Psoas muscle (tissue), 7 donors: ENCODE measurements at regions not wholly inside any gene's neighbourhood (a gene's known extent, or its start where the extent isn't known, plus 50 kb on each side); places are given as distances from the start of the nearest gene placed in this dataset.
"Not testable (repeated sequence)": the region's sequence is repeated elsewhere in the genome, so short reads cannot be mapped to it uniquely, and the experiment has no call there.

Experiments used
- ATAC-seq, 4 donors: fragments of 200-7000 bp; cut with Tn5 transposase; one replicate each; pipeline ENCODE4 v1.9.1; 2020; ENCODE audit warnings: moderate library complexity in 3 of 4, mild to moderate bottlenecking in 2 of 4
- DNase-seq, 2 donors: peaks; one replicate each; pipeline ENCODE4 v3.0.0-alpha.2; 2020
- H3K27ac ChIP-seq: fragments of 200-600 bp; one replicate; pipeline ENCODE4 v1.8.0; 2022
- H3K27me3 ChIP-seq, 3 donors: fragments of 200-600 bp in 1 of 3; one replicate each; pipeline versions ENCODE4 v1.6.1 to v1.8.0; 2013 to 2022; ENCODE audit warnings: low read length in 2 of 3, mild to moderate bottlenecking in 2 of 3, moderate library complexity in 1 of 3; ENCODE audit not compliant: insufficient read depth in 3 of 3
- H3K36me3 ChIP-seq, 2 donors: fragments of 200-600 bp in 1 of 2; one replicate each; pipeline versions ENCODE4 v1.6.1 to v1.8.0; 2013 to 2022; ENCODE audit warnings: low read depth in 1 of 2, mild to moderate bottlenecking in 1 of 2, moderate library complexity in 1 of 2; ENCODE audit not compliant: insufficient read depth in 1 of 2
- H3K4me1 ChIP-seq: fragments of 200-600 bp; one replicate; pipeline ENCODE4 v1.8.0; 2022
- H3K4me3 ChIP-seq: fragments of 200-600 bp; one replicate; pipeline ENCODE4 v1.8.0; 2022; ENCODE audit warnings: mild to moderate bottlenecking
- H3K9me3 ChIP-seq: fragments of 200-600 bp; one replicate; pipeline ENCODE4 v1.8.0; 2022
- WGBS, 3 donors: extraction: QIAGEN DNeasy Blood & Tissue Kit; methylation state at CpG; one replicate each; pipeline versions ENCODE4 v1.1.6 to v1.1.7; 2013; 5-methylcytosine and 5-hydroxymethylcytosine counted together
- intact Hi-C, 2 donors: fragments of 100-400 bp; cut with DNase I; formaldehyde crosslinking; loops; one replicate each; pipeline versions ENCODE4 v1.11.0 to v1.14.2; 2022
- TF ChIP-seq, protein P1 (sequence below): fragments of 200-600 bp; IDR thresholded peaks from one replicate; pipeline ENCODE4 v1.8.0; 2022; ENCODE audit warnings: antibody characterized with exemption
- donor health status: healthy with polysubstance abuse.
- donor health status: DM: no; HTN: no; CAD: no; lungs with moderate emphysema.
- donor health status: Bipolar disorder and iron deficiency.
- donor health status: healthy.
- donor health status: DM: yes; HTN: yes; CAD: no.
- donor health status: DM: no; HTN: no; CAD: no.
- donor health status: DM: yes; HTN: yes; CAD: no.

DNA sequence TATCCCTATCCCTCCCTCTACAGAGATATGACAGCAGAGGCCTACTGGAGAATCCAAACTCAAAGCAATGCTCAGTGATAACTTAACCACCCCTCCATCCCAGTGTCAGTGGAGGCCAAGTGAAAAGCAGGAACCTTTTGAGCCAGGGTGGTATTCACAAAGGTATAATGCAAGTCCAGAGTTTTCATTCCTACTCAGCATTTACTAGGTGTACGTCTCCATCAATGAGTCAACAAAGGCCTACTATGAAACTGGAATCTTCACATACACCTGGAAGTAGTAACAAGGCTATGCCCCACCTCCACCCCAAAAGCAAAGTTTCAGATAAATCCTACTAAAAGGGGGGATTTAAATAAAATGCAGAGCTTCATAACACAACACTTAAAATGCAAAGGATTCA, 4761.7 kb upstream of the OR11H1 start:
- H3K36me3 ChIP-seq, DNase-seq, H3K27ac ChIP-seq, intact Hi-C loops, H3K27me3 ChIP-seq, H3K4me3 ChIP-seq, H3K4me1 ChIP-seq, H3K9me3 ChIP-seq: not testable (repeated sequence)
- ATAC-seq, result peak in 1 of 4 donors; percentile 23
- WGBS, 3 donors, result 63 to 81% (median 79%) methylated on average over 1 of the region's 1 CpG

DNA sequence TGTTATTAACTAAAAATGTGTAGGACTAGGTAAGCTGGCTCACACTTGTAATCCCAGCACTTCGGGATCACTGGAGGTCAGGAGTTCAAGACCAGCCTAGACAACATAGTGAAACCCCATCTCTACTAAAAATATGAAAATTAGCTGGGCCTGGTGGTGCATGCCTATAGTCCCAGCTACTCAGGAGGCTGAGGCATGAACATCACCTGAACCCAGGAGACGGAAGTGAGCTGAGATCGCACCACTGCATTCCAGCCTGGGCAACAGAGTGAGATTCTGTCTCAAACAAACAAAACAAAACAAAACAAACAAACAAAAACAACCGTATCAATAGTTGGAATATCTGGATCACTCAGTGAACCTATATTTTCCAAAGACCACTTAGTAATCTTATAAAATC, 4759.1 kb upstream of the OR11H1 start:
- WGBS, 3 donors, result 73 to 77% (median 73%) methylated on average over 4 of the region's 4 CpGs
- DNase-seq, H3K27me3 ChIP-seq, H3K27ac ChIP-seq, H3K36me3 ChIP-seq, H3K4me1 ChIP-seq, H3K4me3 ChIP-seq, intact Hi-C loops, ATAC-seq, H3K9me3 ChIP-seq: not testable (repeated sequence)

DNA sequence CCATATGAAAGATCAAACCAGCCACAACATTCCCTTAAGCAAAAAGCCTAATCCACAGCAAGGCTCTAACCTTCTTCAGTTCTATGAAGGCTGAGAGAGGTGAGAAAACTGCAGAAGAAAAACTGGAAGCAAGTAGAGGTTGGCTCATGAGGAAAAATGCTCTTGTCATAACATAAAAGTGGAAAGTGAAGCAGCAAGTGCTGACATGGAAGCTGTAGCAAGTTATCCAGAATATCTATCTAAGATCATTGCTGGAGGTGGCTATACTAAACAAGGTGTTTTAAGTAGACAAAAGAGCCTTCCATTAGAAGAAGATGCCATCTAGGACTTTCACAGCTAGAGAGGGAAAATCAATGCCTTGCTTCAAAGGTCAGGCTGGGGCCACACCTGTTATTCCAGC, 4756.2 kb upstream of the OR11H1 start:
- H3K9me3 ChIP-seq, H3K4me1 ChIP-seq, DNase-seq, H3K36me3 ChIP-seq, H3K27me3 ChIP-seq, H3K4me3 ChIP-seq, intact Hi-C loops, H3K27ac ChIP-seq: not testable (repeated sequence)
- ATAC-seq, result peak in 3 of 4 donors; percentile 3 to 9 (median 5)

DNA sequence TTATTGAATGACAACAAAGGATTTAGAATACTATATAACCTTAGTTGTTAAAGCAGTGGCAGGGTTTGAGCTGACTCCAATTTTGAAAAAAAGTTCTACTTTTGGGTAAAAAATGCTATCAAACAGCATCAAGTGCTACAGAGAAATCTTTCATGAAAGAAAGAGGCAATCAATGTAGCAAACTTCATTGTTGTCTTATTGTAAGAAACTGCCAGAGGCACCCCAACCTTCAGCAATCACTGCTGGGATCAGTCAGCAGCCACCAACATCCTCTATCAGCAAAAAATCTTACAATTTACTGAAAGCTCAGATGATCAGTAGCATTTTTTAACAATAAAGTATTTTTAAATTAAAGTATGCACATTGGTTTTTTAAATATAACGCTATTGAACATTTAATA, 4754.7 kb upstream of the OR11H1 start:
- DNase-seq, H3K9me3 ChIP-seq, H3K36me3 ChIP-seq, H3K4me1 ChIP-seq, ATAC-seq, intact Hi-C loops, H3K27me3 ChIP-seq, H3K4me3 ChIP-seq, H3K27ac ChIP-seq: not testable (repeated sequence)
- 18 to 36% methylated on average over 1 of the region's 1 CpG; no CpG with 5 or more reads in 1 of the 3 donors for WGBS, 3 donors

DNA sequence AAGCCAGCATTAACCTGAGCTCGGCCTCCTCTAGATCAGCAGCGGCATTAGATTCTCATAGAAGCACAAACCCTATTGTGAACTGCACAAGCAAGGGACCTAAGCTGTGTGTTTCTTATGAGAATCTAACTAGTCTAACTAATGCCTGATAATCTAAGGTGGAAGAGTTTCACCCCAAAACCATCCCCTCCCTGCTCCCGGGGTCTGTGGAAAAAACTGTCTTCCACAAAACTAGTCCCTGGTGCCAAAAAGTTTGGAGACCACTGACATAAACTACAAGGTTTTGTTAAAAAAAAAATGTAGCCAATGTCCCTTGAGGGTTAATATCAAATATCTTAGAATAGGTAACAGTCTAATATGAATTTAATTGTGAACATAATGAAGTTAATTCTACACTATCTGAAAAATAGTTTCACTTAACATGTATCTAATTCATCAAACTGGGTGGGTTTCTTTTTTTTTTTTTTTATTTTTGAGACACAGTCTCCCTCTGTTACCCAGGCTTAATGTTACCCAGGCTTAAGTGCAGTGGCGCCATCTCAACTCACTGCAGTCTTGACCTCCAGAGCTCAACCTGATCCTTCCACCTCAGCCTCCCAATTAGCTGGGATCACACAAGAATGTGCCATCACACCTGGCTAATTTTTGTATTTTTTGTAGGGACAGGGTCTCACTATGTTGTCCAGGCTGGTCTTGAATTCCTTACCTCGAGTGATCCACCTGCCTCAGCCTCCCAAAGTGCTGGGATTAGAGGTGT, 4752.2 kb upstream of the OR11H1 start:
- ATAC-seq, H3K4me1 ChIP-seq: not testable (repeated sequence)
- WGBS, 3 donors, result 49 to 53% (median 52%) methylated on average over 5 of the region's 5 CpGs

DNA sequence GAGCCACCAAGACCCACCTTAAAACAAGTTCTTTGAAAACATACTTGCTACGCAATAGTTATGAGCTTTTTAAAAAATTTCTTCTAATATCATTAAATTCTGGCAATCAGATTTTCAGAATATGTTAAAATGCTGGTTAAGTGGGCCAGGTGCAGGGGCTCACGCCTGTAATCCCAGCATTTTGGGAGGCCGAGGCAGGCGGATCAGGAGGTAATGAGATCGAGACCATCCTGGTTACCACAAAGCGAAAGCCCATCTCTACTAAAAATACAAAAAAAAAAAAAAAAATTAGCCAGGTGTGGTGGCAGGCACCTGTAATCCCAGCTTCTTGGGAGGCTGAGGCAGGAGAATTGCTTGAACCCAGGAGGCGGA, 4751.6 kb upstream of the OR11H1 start:
- H3K4me1 ChIP-seq, H3K27ac ChIP-seq, H3K4me3 ChIP-seq, H3K36me3 ChIP-seq, DNase-seq, H3K9me3 ChIP-seq, H3K27me3 ChIP-seq, intact Hi-C loops, ATAC-seq: not testable (repeated sequence)
- 57 to 61% (median 60%) methylated on average over 7 of the region's 7 CpGs for WGBS, 3 donors

More for the DNA sequence above, 4752.2 kb upstream of the OR11H1 start:
- DNase-seq, H3K9me3 ChIP-seq, H3K36me3 ChIP-seq, H3K27me3 ChIP-seq, intact Hi-C loops, H3K27ac ChIP-seq, H3K4me3 ChIP-seq: not testable (repeated sequence)

DNA sequence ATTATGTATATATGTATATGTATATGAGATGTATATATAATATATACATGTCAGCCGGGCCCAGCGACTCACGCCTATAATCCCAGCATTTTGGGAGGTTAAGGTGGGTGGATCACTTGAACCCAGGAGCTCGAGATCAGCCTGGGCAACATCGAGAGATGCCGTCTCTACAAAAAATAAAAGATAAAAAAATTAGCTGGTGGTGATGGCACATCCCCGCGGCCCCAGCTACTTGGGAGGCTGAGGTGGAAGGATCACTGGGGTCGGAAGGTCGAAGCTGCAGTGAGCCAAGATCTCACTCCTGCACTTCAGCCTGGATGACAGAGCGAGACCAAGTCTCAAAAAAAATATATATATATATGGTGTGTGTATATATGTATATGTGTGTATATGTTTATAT, 4750.3 kb upstream of the OR11H1 start:
- 75 to 76% (median 76%) methylated on average over 11 of the region's 11 CpGs for WGBS, 3 donors
- H3K27me3 ChIP-seq, intact Hi-C loops, H3K9me3 ChIP-seq, H3K27ac ChIP-seq, H3K4me1 ChIP-seq, DNase-seq, H3K36me3 ChIP-seq, ATAC-seq, H3K4me3 ChIP-seq: not testable (repeated sequence)

DNA sequence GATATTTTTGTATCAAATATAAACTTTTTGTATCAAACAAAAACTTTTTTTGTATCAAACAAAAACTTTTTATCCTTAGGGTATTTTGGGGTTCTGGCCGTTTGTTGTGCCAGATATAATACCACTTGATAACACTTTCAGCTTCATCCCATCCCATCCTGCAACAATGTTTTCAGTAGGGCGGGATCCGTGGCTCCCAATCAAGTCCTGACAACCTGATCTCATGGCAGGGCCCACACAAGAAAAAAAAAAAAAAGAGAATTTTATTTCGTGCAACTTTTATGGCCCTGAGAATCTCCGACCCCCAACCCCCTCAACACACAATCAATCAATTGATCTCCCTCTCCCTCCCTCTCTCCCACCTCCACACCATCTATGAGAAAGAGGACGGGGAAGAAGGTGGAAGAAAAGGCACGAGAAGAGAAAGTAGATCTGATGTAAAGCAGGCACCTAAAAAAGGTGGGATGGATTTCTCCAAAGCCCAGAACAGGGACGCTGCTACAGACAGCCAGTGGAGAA, 4749.6 kb upstream of the OR11H1 start:
- no peaks in the 10 kb centered on the region for H3K4me1 ChIP-seq
- H3K36me3 ChIP-seq, result no peaks in the 10 kb centered on the region
- ATAC-seq (no peak), DNase-seq (no peak)
- H3K27ac ChIP-seq, result no peak overlapping the region
- no peak overlapping the region for H3K4me3 ChIP-seq
- intact Hi-C loops, result no loop called here
- H3K9me3 ChIP-seq, result peaks cover 4% of the 10 kb centered on the region
- WGBS, 3 donors, result 37 to 42% (median 38%) methylated on average over 8 of the region's 8 CpGs
- TF ChIP-seq, protein P1, sequence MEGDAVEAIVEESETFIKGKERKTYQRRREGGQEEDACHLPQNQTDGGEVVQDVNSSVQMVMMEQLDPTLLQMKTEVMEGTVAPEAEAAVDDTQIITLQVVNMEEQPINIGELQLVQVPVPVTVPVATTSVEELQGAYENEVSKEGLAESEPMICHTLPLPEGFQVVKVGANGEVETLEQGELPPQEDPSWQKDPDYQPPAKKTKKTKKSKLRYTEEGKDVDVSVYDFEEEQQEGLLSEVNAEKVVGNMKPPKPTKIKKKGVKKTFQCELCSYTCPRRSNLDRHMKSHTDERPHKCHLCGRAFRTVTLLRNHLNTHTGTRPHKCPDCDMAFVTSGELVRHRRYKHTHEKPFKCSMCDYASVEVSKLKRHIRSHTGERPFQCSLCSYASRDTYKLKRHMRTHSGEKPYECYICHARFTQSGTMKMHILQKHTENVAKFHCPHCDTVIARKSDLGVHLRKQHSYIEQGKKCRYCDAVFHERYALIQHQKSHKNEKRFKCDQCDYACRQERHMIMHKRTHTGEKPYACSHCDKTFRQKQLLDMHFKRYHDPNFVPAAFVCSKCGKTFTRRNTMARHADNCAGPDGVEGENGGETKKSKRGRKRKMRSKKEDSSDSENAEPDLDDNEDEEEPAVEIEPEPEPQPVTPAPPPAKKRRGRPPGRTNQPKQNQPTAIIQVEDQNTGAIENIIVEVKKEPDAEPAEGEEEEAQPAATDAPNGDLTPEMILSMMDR, result no peak
- H3K27me3 ChIP-seq, result no peaks in the 10 kb centered on the region

DNA sequence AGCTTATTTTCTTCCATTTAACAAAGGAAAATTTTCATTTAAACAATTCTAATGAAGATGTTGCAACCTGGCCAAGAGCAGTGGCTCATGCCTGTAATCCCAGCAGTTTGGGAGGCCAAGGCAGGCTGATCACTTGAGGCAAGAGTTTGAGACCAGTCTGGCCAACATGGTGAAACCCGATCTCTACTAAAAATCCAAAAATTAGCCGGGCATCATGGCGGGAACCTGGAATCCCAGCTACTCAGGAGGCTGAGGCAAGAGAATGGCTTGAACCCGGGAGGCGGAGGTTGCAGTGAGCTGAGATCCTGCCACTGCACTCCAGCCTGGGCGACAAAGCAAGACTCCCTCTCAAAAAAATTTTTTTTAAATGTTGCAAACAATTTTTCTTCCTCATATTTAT, 4748.8 kb upstream of the OR11H1 start:
- H3K4me3 ChIP-seq, H3K27me3 ChIP-seq, intact Hi-C loops, DNase-seq, H3K9me3 ChIP-seq, H3K4me1 ChIP-seq, H3K36me3 ChIP-seq, H3K27ac ChIP-seq, ATAC-seq: not testable (repeated sequence)
- 59 to 67% (median 65%) methylated on average over 6 of the region's 6 CpGs for WGBS, 3 donors
